GM06990 (cell line): ENCODE measurements at regions not wholly inside any gene's neighbourhood (a gene's known extent, or its start where the extent isn't known, plus 50 kb on each side); places are given as distances from the start of the nearest gene placed in this dataset.
"Not testable (repeated sequence)": the region's sequence is repeated elsewhere in the genome, so short reads cannot be mapped to it uniquely, and the experiment has no call there.

Experiments used
- DNase-seq: peaks from one replicate; pipeline ENCODE4 v3.0.0-alpha.2; 2011; ENCODE audit not compliant: insufficient read length; ENCODE audit errors: extremely low read depth
- H3K27me3 ChIP-seq: replicated peaks from 2 replicates; pipeline ENCODE4 v1.6.0; 2011; ENCODE audit warnings: low read length; ENCODE audit not compliant: control insufficient read depth, insufficient read depth
- H3K36me3 ChIP-seq: 2 replicates; pipeline ENCODE4 v1.5.1; 2011; ENCODE audit warnings: low read length; ENCODE audit not compliant: control insufficient read depth, insufficient read depth
- H3K4me3 ChIP-seq: replicated peaks from 2 replicates; pipeline ENCODE4 v1.5.1; 2011; ENCODE audit warnings: low read depth, mild to moderate bottlenecking, control low read depth, low read length
- CTCF ChIP-seq: IDR thresholded peaks from 2 replicates; pipeline ENCODE4 v1.5.1; 2011; ENCODE audit warnings: low read length, control low read depth, mild to moderate bottlenecking, inconsistent platforms; ENCODE audit not compliant: insufficient read depth, poor library complexity, severe bottlenecking

DNA sequence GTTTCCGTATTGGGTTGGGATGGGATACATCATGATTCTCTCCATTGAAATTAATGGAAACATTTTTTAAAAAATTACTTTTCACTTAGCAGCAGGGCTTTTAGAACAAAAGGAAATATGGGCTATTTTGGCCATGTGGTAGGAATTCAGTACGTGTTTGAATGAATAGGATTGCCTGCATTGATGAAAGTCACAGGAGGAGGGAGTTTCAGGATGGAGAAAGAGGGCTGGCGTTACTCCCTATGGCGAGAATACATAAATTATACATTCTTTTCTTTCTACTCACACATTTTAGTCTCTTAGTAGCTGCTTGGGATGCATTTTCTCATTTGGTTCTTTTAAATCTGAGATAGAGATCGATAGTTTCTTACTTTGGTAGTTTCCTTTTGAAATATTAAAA lies 100.3 kb upstream of the PDHA1 start:
- no peak overlapping the region for H3K4me3 ChIP-seq
- DNase-seq: no peak
- TF ChIP-seq CTCF: no peak

GRCh38 chrX:19244921-19245320 lies 98.8 kb upstream of the PDHA1 start:
- H3K27me3 ChIP-seq, H3K4me3 ChIP-seq, H3K36me3 ChIP-seq, DNase-seq: not testable (repeated sequence)

More for the DNA sequence above, 100.3 kb upstream of the PDHA1 start:
- Histone ChIP-seq H3K36me3 (no peaks in the 10 kb centered on the region), H3K27me3 (no peaks in the 10 kb centered on the region)

- no peak overlapping the region for H3K4me3 ChIP-seq
- no peak for DNase-seq
Measured at GRCh38 chrX:19245711-19246269, 97.9 kb upstream of the PDHA1 start.

DNA sequence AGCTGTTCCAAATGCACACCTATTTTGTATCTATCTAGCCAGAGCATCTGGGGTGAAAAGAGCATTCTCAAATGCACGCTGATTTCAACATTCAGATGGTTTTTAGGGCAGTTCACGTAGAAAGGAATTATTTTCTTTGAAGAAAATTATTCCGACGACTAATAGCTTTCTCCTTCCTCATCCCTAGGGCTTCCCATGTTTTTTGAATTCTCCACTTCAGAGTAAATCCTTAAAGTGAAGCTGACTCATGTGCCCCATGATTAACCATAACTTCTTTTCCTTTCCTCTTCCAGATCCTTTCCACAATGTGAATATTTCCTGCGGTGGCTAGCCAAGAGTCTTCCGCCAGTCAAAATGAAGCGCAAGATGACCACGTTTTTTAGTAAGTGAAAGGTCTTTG lies 86.7 kb upstream of the PDHA1 start:
- no peak for DNase-seq
- Histone ChIP-seq H3K27me3 (no peaks in the 10 kb centered on the region), H3K36me3 (no peaks in the 10 kb centered on the region), H3K4me3 (no peak overlapping the region)
- TF ChIP-seq CTCF: no peak

More at GRCh38 chrX:19245711-19246269, 97.9 kb upstream of the PDHA1 start:
- Histone ChIP-seq H3K36me3 (no peaks in the 10 kb centered on the region), H3K27me3 (no peaks in the 10 kb centered on the region)
- TF ChIP-seq CTCF: no peak

DNA sequence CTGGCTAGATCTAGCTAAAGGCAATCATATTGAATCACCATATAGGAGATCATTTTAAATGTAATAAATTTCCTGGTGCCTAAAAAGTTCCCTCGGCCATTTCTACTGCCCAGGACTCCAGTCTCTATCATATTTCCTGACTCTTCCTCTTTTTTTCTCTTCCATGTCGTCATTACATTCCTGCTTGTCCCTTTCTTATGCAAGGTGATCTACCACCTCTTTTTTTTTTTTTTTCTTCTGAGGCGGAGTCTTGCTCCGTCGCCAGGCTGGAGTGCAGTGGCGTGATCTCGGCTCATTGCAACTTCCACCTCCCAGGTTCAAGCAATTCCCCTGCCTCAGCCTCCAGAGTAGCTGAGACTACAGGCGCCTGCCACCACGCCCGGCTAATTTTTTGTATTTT lies 82.7 kb upstream of the PDHA1 start:
- not testable (repeated sequence) for H3K4me3 ChIP-seq, H3K36me3 ChIP-seq, DNase-seq, H3K27me3 ChIP-seq

DNA sequence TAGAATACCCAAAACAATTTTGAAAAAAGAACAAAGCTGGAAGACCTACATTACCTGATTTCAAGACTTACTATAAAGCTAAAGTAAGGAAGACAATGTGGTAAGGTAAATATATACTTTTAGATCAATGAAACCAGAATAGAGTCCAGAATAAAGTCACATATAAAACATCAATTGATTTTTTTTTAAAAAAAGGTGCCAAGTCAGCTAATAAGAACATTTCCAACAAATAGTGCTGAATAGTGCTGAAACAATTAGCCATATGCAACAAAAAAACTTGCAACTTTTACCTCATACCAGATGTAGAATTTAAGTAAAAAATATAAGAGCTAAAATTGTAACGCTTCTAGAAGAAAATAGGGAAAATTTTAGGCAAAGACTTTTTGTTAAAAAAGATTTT lies 73.0 kb upstream of the PDHA1 start:
- no peak for DNase-seq
- no peaks in the 10 kb centered on the region for H3K27me3 ChIP-seq
- no peak overlapping the region for H3K4me3 ChIP-seq
- no peak for TF ChIP-seq CTCF
- no peaks in the 10 kb centered on the region for H3K36me3 ChIP-seq

DNA sequence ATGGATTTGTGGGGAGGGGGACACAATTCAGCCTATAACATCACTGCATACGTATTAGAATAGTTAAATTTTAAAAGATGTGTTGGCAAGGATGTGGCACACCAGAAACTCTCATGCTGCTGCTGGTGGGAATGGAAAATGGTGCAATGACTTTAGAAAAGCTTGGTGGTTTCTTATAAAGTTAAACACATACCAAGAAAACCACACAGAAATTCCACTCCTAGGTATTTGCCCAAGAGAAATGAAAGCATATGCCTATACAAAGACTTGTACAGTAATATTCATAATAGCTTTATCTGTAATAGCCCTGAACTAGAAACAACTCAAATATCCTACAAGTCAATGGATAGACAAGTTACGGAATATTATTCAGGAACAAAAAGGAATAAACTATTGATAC lies 71.3 kb upstream of the PDHA1 start:
- TF ChIP-seq CTCF: no peak
- no peaks in the 10 kb centered on the region for H3K36me3 ChIP-seq
- H3K27me3 ChIP-seq: no peaks in the 10 kb centered on the region
- no peak for DNase-seq
- no peak overlapping the region for H3K4me3 ChIP-seq
